OCI-LY3 (cell line): ENCODE measurements at regions not wholly inside any gene's neighbourhood (a gene's known extent, or its start where the extent isn't known, plus 50 kb on each side); places are given as distances from the start of the nearest gene placed in this dataset.

Experiments used
- H2AFZ ChIP-seq: fragments of 200-600, 300-600 bp; shearing (Covaris generic); 2 replicates; pipeline ENCODE4 v1.6.0; 2014; ENCODE audit warnings: antibody characterized with exemption, low read depth, low read length
- H3K27ac ChIP-seq: fragments of 200-600, 300-600 bp; sonication (generic); 2 replicates; pipeline ENCODE4 v1.5.1; 2014; ENCODE audit warnings: mild to moderate bottlenecking, low read length, moderate library complexity, mixed read lengths
- H3K27me3 ChIP-seq: fragments of 200-600, 300-600 bp; sonication (generic); 2 replicates; pipeline ENCODE4 v1.6.1; 2014; ENCODE audit warnings: low read depth, low read length, mixed read lengths
- H3K36me3 ChIP-seq: fragments of 200-600, 300-600 bp; sonication (generic); replicated peaks from 2 replicates; pipeline ENCODE3; 2014; ENCODE audit warnings: low read depth, low read length, mixed read lengths
- H3K4me1 ChIP-seq: fragments of 300-600, 200-600 bp; sonication (generic); 2 replicates; pipeline ENCODE4 v1.6.1; 2014; ENCODE audit warnings: low read length, mixed read lengths
- H3K4me2 ChIP-seq: fragments of 200-600, 300-600 bp; sonication (generic); 2 replicates; pipeline ENCODE4 v1.6.1; 2014; ENCODE audit warnings: low read length, mixed read lengths
- H3K4me3 ChIP-seq: fragments of 300-600, 200-600 bp; sonication (generic); 2 replicates; pipeline ENCODE4 v1.5.1; 2014; ENCODE audit warnings: antibody characterized with exemption, mild to moderate bottlenecking, low read length, moderate library complexity
- H3K79me2 ChIP-seq: fragments of 300-600, 200-600 bp; shearing (Covaris generic); 2 replicates; pipeline ENCODE4 v1.6.1; 2014; ENCODE audit warnings: mild to moderate bottlenecking, low read length, mixed read lengths
- H3K9ac ChIP-seq: fragments of 300-600, 200-600 bp; shearing (Covaris generic); 2 replicates; pipeline ENCODE4 v1.6.0; 2014; ENCODE audit warnings: mild to moderate bottlenecking, low read length, moderate library complexity
- H3K9me3 ChIP-seq: fragments of 200-600, 300-600 bp; shearing (Covaris generic); 2 replicates; pipeline ENCODE4 v1.6.1; 2014; ENCODE audit warnings: low read length, mixed read lengths; ENCODE audit not compliant: insufficient read depth
- H4K20me1 ChIP-seq: fragments of 200-600, 300-600 bp; sonication (generic); 2 replicates; pipeline ENCODE4 v1.6.1; 2016; ENCODE audit warnings: low read length, mixed read lengths; ENCODE audit not compliant: insufficient read depth
- EZH2phosphoT487 ChIP-seq: fragments of 200-600 bp; shearing (Covaris generic); IDR thresholded peaks from 2 replicates; pipeline ENCODE4 v1.6.1; 2018; ENCODE audit warnings: antibody characterized with exemption, mixed run types, low read depth
- TF ChIP-seq, protein P1 (sequence below): fragments of 200-600, 300-600 bp; sonication (generic); IDR thresholded peaks from 2 replicates; pipeline ENCODE4 v1.5.1; 2014; ENCODE audit warnings: antibody characterized with exemption, low read length, low read depth

DNA sequence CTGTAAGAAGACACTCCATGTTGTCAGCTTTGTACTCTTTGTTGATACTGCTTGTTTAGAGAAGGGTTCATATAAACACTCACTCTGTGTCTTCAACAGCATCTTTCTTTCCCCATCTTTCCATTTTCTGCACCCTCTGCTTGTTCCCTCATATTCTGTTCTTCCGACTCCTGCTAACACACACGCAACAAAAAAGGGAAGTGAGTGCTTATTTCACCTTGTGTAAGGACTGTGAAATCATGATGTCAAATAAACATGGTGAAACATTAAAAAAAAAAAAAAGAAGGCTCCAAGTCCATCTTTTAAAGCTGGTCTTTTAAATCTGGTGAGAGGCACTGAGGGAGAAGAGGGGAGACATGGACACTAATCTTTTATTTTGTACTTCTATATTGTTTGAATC is 145.4 kb downstream of the RPAP3 start:
- no peak overlapping the region for H3K4me3 ChIP-seq
- H2AFZ ChIP-seq = no peak overlapping the region
- H3K27ac ChIP-seq = no peak overlapping the region
- no peaks in the 10 kb centered on the region for H3K9me3 ChIP-seq
- H3K4me1 ChIP-seq = no peaks in the 10 kb centered on the region
- H4K20me1 ChIP-seq = no peaks in the 10 kb centered on the region
- no peaks in the 10 kb centered on the region for H3K79me2 ChIP-seq
- no peak overlapping the region for H3K4me2 ChIP-seq
- H3K9ac ChIP-seq = no peak overlapping the region
- TF ChIP-seq, protein P1, sequence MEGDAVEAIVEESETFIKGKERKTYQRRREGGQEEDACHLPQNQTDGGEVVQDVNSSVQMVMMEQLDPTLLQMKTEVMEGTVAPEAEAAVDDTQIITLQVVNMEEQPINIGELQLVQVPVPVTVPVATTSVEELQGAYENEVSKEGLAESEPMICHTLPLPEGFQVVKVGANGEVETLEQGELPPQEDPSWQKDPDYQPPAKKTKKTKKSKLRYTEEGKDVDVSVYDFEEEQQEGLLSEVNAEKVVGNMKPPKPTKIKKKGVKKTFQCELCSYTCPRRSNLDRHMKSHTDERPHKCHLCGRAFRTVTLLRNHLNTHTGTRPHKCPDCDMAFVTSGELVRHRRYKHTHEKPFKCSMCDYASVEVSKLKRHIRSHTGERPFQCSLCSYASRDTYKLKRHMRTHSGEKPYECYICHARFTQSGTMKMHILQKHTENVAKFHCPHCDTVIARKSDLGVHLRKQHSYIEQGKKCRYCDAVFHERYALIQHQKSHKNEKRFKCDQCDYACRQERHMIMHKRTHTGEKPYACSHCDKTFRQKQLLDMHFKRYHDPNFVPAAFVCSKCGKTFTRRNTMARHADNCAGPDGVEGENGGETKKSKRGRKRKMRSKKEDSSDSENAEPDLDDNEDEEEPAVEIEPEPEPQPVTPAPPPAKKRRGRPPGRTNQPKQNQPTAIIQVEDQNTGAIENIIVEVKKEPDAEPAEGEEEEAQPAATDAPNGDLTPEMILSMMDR = no peak
- no peak for TF ChIP-seq EZH2phosphoT487
- no peaks in the 10 kb centered on the region for H3K36me3 ChIP-seq
- peaks cover 4% of the 10 kb centered on the region; the same call in 1 of the 2 replicates for H3K27me3 ChIP-seq

DNA sequence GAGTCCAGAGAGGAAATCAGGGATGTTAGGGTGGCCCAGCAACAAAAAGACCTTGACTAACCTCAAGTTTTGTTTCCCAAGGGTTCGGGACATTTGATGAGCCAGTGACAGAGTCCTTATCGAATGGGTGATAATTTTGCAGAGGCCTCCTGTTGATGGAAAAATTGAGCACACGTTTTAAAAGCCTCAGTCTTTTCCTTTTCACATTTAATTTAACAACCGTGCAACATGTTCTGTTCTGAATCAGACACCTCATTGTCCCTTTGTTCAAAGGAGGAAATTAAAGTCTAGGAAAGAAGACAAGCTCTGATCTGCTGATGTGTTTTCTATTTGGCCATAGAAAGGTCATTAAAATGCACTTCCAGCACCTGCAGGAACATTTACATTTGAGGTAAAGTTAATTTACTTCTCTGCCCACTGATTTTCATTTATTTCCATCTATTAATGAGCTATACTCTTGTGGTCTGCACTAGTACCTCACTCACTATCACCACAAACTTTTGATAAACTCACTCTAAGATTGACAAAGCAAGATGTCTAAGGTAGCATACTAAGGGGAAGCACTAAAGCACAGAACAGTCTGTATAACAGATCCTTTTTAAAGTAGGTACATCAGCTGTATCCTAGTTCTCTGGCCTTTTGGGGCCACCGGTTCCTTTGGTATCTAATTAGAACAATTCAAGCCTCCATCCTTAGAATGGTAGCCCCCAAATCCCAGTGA is 147.0 kb downstream of the RPAP3 start:
- Histone ChIP-seq H3K36me3 (no peaks in the 10 kb centered on the region), H3K4me1 (no peaks in the 10 kb centered on the region), H3K79me2 (no peaks in the 10 kb centered on the region), H4K20me1 (no peaks in the 10 kb centered on the region), H3K9ac (no peak overlapping the region), H2AFZ (no peak overlapping the region), H3K4me2 (no peak overlapping the region), H3K4me3 (no peak overlapping the region), H3K9me3 (0 out of 2 replicates have a peak, but pooled peaks cover 3% of the 10 kb centered on the region), H3K27ac (no peak overlapping the region), H3K27me3 (peaks cover 4% of the 10 kb centered on the region; the same call in 1 of the 2 replicates)
- no peak for TF ChIP-seq EZH2phosphoT487
- TF ChIP-seq, protein P1 = no peak

DNA sequence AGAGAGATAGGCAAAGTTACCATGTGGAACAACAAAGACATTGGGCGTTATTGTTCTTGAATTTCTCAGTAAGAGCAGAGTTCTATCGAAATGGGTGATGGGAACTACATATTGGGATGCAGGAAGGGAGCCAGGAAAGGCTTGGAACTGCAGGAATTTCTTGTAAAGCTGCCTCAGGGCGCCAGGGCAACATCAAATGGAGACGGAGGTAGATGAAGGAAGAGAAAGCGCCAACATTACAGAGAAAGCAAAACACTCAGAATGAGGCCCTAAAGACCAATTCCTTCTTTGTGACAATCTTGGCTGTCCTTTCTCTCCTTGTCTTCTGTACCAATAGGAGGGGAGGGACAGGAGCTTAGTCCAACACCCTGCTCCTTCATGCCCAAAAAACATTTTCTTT is 148.4 kb downstream of the RPAP3 start:
- H3K27me3 ChIP-seq = peaks cover 4% of the 10 kb centered on the region; the same call in 1 of the 2 replicates
- H3K4me1 ChIP-seq = no peaks in the 10 kb centered on the region
- no peaks in the 10 kb centered on the region for H4K20me1 ChIP-seq
- no peak overlapping the region for H3K27ac ChIP-seq
- H3K9me3 ChIP-seq = 0 out of 2 replicates have a peak, but pooled peaks cover 3% of the 10 kb centered on the region
- H3K79me2 ChIP-seq = no peaks in the 10 kb centered on the region
- no peak overlapping the region for H3K4me3 ChIP-seq
- no peak for TF ChIP-seq EZH2phosphoT487
- TF ChIP-seq, protein P1 = no peak
- no peak overlapping the region for H3K4me2 ChIP-seq
- H3K36me3 ChIP-seq = no peaks in the 10 kb centered on the region
- H3K9ac ChIP-seq = no peak overlapping the region
- no peak overlapping the region for H2AFZ ChIP-seq

DNA sequence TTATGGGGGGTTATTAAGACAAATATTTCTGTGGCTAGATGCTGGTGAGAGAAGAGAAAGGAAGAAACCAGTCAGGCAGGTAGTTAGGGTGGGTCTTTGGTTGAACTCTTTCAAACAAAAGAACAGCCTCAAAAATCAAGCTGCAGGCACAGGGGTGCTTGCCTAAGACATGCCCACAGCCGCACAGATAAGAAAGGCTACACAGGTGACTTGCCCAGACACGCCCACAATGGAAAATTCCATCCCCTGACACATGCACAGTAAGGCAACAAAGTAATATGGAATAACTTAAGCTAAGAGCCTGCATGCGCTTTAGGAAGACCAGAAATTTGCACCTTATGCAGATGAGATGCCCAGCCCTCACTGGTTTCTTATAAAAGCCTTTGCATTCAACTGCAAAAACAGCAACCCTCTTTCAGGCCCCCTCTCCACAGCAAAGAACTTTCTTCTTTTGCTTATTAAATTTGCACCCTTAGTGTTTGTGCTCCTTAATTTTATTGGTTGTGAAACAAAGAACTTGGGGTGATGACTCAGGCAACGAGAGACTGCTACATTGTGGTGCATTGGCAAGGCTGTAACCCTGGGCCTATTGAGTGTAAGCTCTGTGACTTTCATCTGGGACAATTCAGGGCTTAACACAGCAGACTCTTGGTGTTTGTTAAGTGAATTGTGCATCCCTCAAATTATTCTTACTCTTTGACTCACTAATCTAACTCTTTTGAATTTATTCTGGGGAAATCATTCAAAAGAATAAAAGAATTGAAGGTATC is 149.4 kb downstream of the RPAP3 start:
- Histone ChIP-seq H2AFZ (no peak overlapping the region), H3K79me2 (no peaks in the 10 kb centered on the region), H3K9ac (no peak overlapping the region), H3K4me1 (no peaks in the 10 kb centered on the region), H4K20me1 (no peaks in the 10 kb centered on the region), H3K27me3 (no peaks in the 10 kb centered on the region), H3K27ac (no peak overlapping the region), H3K9me3 (0 out of 2 replicates have a peak, but pooled peaks cover 3% of the 10 kb centered on the region), H3K4me3 (no peak overlapping the region), H3K36me3 (no peaks in the 10 kb centered on the region), H3K4me2 (no peak overlapping the region)
- TF ChIP-seq, protein P1 = no peak
- TF ChIP-seq EZH2phosphoT487 = no peak
